ENCODE measurements at regions not wholly inside any gene's neighbourhood (a gene's known extent, or its start where the extent isn't known, plus 50 kb on each side); places are given as distances from the start of the nearest gene placed in this dataset.

- no peaks in the 10 kb centered on the region for H3K9me2 ChIP-seq (ENCODE audit: low read depth, low read length)
- no peaks in the 10 kb centered on the region for H3K9me3 ChIP-seq (ENCODE audit: low read length)
- peaks cover 4% of the 10 kb centered on the region; the same call in 1 of the 2 replicates for H3K27me3 ChIP-seq (ENCODE audit: insufficient read depth, low read length)
- no peak overlapping the region for H3K27ac ChIP-seq (ENCODE audit: low read depth, low read length, poor library complexity, severe bottlenecking)
- no peaks in the 10 kb centered on the region for H3K4me1 ChIP-seq (ENCODE audit: insufficient read depth, low read length, severe bottlenecking)
- no peak overlapping the region for H3K9ac ChIP-seq (ENCODE audit: low read length)
- H2AFZ ChIP-seq (ENCODE audit: low read length) = no peak overlapping the region
- H3K4me2 ChIP-seq (ENCODE audit: low read length) = no peak overlapping the region
- no peaks in the 10 kb centered on the region for H4K20me1 ChIP-seq (ENCODE audit: insufficient read depth, low read length)
- no peaks in the 10 kb centered on the region for H3K36me3 ChIP-seq (ENCODE audit: insufficient read depth, low read length)
- H3K4me3 ChIP-seq (ENCODE audit: low read depth, low read length, poor library complexity, severe bottlenecking) = no peak overlapping the region
- no peaks in the 10 kb centered on the region for H3F3A ChIP-seq (ENCODE audit: insufficient read depth, low read length)
- no peaks in the 10 kb centered on the region for H3K79me2 ChIP-seq (ENCODE audit: insufficient read depth, low read length)
- TF ChIP-seq EZH2 (IDR thresholded peaks at IDR 0.05; ENCODE audit: borderline replicate concordance, low read length) = no peak
- TF ChIP-seq, protein P1, sequence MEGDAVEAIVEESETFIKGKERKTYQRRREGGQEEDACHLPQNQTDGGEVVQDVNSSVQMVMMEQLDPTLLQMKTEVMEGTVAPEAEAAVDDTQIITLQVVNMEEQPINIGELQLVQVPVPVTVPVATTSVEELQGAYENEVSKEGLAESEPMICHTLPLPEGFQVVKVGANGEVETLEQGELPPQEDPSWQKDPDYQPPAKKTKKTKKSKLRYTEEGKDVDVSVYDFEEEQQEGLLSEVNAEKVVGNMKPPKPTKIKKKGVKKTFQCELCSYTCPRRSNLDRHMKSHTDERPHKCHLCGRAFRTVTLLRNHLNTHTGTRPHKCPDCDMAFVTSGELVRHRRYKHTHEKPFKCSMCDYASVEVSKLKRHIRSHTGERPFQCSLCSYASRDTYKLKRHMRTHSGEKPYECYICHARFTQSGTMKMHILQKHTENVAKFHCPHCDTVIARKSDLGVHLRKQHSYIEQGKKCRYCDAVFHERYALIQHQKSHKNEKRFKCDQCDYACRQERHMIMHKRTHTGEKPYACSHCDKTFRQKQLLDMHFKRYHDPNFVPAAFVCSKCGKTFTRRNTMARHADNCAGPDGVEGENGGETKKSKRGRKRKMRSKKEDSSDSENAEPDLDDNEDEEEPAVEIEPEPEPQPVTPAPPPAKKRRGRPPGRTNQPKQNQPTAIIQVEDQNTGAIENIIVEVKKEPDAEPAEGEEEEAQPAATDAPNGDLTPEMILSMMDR (IDR thresholded peaks at IDR 0.05; ENCODE audit: low read length) = peak; percentile 66
These were observed 134.3 kb upstream of the ZBTB40 start for GRCh38 chr1:22317231-22317919.

DNA sequence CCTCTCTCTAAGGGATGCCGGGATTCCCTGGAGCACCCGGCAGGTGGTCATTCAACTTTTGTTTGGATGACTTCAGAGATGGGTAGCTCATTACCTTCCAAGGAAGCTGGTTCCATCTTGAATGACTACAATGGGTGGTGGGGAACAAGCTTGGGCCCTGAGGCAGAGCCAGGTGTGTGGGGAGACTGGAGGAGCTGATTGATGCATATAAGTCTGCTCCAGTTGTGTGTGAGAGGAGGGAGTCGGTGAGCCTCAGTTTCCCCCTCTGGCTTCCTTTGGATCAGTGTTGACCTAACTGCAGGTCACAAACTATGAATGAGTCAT is 133.8 kb upstream of the ZBTB40 start:
- Histone ChIP-seq H3K9ac (ENCODE audit: low read length) (no peak overlapping the region), H3K9me2 (ENCODE audit: low read depth, low read length) (no peaks in the 10 kb centered on the region), H3K27ac (ENCODE audit: low read depth, low read length, poor library complexity, severe bottlenecking) (no peak overlapping the region), H4K20me1 (ENCODE audit: insufficient read depth, low read length) (no peaks in the 10 kb centered on the region), H3K4me3 (ENCODE audit: low read depth, low read length, poor library complexity, severe bottlenecking) (no peak overlapping the region), H3K4me2 (ENCODE audit: low read length) (no peak overlapping the region), H3K27me3 (ENCODE audit: insufficient read depth, low read length) (peaks cover 4% of the 10 kb centered on the region; the same call in 1 of the 2 replicates), H3K36me3 (ENCODE audit: insufficient read depth, low read length) (no peaks in the 10 kb centered on the region), H3F3A (ENCODE audit: insufficient read depth, low read length) (no peaks in the 10 kb centered on the region), H3K79me2 (ENCODE audit: insufficient read depth, low read length) (no peaks in the 10 kb centered on the region), H3K4me1 (ENCODE audit: insufficient read depth, low read length, severe bottlenecking) (no peaks in the 10 kb centered on the region), H3K9me3 (ENCODE audit: low read length) (no peaks in the 10 kb centered on the region), H2AFZ (ENCODE audit: low read length) (no peak overlapping the region)
- TF ChIP-seq, protein P1 (IDR thresholded peaks at IDR 0.05; ENCODE audit: low read length) = no peak
- TF ChIP-seq EZH2 (IDR thresholded peaks at IDR 0.05; ENCODE audit: borderline replicate concordance, low read length) = no peak

DNA sequence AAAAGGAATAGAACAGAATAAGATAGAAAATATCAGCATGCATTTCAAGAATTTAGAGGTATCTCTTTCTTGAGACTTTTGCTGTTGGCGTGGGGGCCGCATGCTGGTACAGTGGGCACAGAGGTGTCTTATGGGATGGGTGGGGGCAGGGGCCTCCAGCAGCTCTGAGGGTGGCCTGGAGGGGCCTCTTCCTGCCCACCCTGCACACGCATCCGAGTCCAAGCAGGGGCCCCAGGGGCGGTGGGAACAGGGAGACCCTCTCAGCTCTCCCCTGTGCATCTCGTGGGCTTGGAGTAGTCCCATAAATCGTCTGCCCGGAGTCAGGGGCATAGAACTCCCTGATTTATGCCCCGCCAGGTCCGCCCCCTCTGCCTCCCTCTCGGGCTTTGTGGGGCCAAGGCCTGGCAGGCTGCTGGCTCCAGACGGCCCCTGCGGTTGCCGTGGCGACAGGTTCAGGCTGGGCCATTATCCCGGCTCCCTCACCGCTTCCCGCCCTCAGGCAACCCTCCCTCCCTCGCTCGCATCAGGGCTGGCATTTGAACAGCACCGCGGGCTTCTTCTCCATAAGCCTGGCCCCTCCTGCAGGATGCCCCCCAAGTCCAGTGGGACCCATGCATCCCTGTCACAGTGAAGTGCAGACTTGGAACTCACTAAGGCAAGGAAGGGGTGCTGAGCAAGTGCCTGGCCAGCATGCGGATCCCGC is 133.2 kb upstream of the ZBTB40 start:
- Histone ChIP-seq H3K27ac (ENCODE audit: low read depth, low read length, poor library complexity, severe bottlenecking) (no peak overlapping the region), H3F3A (ENCODE audit: insufficient read depth, low read length) (no peaks in the 10 kb centered on the region), H3K79me2 (ENCODE audit: insufficient read depth, low read length) (no peaks in the 10 kb centered on the region), H3K4me1 (ENCODE audit: insufficient read depth, low read length, severe bottlenecking) (no peaks in the 10 kb centered on the region), H4K20me1 (ENCODE audit: insufficient read depth, low read length) (no peaks in the 10 kb centered on the region), H3K36me3 (ENCODE audit: insufficient read depth, low read length) (no peaks in the 10 kb centered on the region), H3K27me3 (ENCODE audit: insufficient read depth, low read length) (peaks cover 4% of the 10 kb centered on the region; the same call in 1 of the 2 replicates), H2AFZ (ENCODE audit: low read length) (no peak overlapping the region), H3K4me2 (ENCODE audit: low read length) (no peak overlapping the region), H3K9me2 (ENCODE audit: low read depth, low read length) (no peaks in the 10 kb centered on the region), H3K9me3 (ENCODE audit: low read length) (no peaks in the 10 kb centered on the region), H3K9ac (ENCODE audit: low read length) (no peak overlapping the region), H3K4me3 (ENCODE audit: low read depth, low read length, poor library complexity, severe bottlenecking) (no peak overlapping the region)
- TF ChIP-seq, protein P1 (IDR thresholded peaks at IDR 0.05; ENCODE audit: low read length) = no peak
- no peak for TF ChIP-seq EZH2 (IDR thresholded peaks at IDR 0.05; ENCODE audit: borderline replicate concordance, low read length)

Data from OCI-LY1 (cell line).